ENCODE measurements at regions not wholly inside any gene's neighbourhood (a gene's known extent, or its start where the extent isn't known, plus 50 kb on each side); places are given as distances from the start of the nearest gene placed in this dataset.

DNA sequence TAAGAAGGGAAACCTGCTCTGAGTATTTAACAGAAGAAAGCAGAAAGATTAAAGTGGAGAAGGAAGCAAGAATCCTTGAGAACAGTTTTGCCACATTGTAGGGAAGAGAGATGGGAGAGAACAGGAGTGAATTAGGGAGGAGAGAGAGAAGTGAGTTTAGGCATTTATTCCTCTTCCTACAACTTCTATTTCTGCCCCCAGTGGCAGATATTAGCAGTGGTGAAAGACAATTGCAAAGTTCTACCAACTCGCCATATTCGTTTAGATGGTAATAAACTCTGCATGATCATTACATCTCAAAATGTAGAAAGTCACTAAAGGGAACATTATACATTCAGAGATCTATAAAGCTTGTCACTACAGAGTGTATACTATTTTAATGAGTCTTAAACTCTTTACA, 440.1 kb upstream of the TRPC7 start:
- TF ChIP-seq, protein P1, sequence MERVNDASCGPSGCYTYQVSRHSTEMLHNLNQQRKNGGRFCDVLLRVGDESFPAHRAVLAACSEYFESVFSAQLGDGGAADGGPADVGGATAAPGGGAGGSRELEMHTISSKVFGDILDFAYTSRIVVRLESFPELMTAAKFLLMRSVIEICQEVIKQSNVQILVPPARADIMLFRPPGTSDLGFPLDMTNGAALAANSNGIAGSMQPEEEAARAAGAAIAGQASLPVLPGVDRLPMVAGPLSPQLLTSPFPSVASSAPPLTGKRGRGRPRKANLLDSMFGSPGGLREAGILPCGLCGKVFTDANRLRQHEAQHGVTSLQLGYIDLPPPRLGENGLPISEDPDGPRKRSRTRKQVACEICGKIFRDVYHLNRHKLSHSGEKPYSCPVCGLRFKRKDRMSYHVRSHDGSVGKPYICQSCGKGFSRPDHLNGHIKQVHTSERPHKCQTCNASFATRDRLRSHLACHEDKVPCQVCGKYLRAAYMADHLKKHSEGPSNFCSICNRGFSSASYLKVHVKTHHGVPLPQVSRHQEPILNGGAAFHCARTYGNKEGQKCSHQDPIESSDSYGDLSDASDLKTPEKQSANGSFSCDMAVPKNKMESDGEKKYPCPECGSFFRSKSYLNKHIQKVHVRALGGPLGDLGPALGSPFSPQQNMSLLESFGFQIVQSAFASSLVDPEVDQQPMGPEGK (CRISPR knock-in tag; IDR thresholded peaks at IDR 0.05; ENCODE audit: borderline replicate concordance) = no peak
- TF ChIP-seq, protein P2, sequence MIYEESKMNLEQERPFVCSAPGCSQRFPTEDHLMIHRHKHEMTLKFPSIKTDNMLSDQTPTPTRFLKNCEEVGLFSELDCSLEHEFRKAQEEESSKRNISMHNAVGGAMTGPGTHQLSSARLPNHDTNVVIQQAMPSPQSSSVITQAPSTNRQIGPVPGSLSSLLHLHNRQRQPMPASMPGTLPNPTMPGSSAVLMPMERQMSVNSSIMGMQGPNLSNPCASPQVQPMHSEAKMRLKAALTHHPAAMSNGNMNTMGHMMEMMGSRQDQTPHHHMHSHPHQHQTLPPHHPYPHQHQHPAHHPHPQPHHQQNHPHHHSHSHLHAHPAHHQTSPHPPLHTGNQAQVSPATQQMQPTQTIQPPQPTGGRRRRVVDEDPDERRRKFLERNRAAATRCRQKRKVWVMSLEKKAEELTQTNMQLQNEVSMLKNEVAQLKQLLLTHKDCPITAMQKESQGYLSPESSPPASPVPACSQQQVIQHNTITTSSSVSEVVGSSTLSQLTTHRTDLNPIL (CRISPR knock-in tag; IDR thresholded peaks at IDR 0.05; ENCODE audit: low read depth) = no peak
- TF ChIP-seq, protein P3, sequence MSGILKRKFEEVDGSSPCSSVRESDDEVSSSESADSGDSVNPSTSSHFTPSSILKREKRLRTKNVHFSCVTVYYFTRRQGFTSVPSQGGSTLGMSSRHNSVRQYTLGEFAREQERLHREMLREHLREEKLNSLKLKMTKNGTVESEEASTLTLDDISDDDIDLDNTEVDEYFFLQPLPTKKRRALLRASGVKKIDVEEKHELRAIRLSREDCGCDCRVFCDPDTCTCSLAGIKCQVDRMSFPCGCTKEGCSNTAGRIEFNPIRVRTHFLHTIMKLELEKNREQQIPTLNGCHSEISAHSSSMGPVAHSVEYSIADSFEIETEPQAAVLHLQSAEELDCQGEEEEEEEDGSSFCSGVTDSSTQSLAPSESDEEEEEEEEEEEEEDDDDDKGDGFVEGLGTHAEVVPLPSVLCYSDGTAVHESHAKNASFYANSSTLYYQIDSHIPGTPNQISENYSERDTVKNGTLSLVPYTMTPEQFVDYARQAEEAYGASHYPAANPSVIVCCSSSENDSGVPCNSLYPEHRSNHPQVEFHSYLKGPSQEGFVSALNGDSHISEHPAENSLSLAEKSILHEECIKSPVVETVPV (CRISPR knock-in tag; IDR thresholded peaks at IDR 0.05) = no peak
- no peak for TF ChIP-seq OSR1 (CRISPR knock-in tag; IDR thresholded peaks at IDR 0.05)
- TF ChIP-seq ESRRG (CRISPR knock-in tag; IDR thresholded peaks at IDR 0.05) = no peak
- no peak for TF ChIP-seq BACH2 (CRISPR knock-in tag; IDR thresholded peaks at IDR 0.05; ENCODE audit: borderline replicate concordance)
- TF ChIP-seq ZNF70 (CRISPR knock-in tag; IDR thresholded peaks at IDR 0.05) = no peak
- no peak for TF ChIP-seq CSDC2 (CRISPR knock-in tag; IDR thresholded peaks at IDR 0.05)
- TF ChIP-seq ARNTL (CRISPR knock-in tag; IDR thresholded peaks at IDR 0.05; ENCODE audit: borderline replicate concordance, low read depth) = no peak
- TF ChIP-seq, protein P4, sequence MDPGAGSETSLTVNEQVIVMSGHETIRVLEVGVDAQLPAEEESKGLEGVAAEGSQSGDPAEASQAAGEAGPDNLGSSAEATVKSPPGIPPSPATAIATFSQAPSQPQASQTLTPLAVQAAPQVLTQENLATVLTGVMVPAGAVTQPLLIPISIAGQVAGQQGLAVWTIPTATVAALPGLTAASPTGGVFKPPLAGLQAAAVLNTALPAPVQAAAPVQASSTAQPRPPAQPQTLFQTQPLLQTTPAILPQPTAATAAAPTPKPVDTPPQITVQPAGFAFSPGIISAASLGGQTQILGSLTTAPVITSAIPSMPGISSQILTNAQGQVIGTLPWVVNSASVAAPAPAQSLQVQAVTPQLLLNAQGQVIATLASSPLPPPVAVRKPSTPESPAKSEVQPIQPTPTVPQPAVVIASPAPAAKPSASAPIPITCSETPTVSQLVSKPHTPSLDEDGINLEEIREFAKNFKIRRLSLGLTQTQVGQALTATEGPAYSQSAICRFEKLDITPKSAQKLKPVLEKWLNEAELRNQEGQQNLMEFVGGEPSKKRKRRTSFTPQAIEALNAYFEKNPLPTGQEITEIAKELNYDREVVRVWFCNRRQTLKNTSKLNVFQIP (CRISPR knock-in tag; IDR thresholded peaks at IDR 0.05; ENCODE audit: borderline replicate concordance, low read depth) = no peak
- TF ChIP-seq ZFP30 (CRISPR knock-in tag; IDR thresholded peaks at IDR 0.05) = no peak
- no peak for TF ChIP-seq TCF4 (CRISPR knock-in tag; IDR thresholded peaks at IDR 0.05; ENCODE audit: borderline replicate concordance)

All from SK-N-SH treated with all-trans-retinoic acid at 6 μM for 48 hours (cell line).